IMR-90 (cell line): ENCODE measurements at regions not wholly inside any gene's neighbourhood (a gene's known extent, or its start where the extent isn't known, plus 50 kb on each side); places are given as distances from the start of the nearest gene placed in this dataset.

Source experiments
- ATAC-seq: fragments of 200-7000 bp; cut with Tn5 transposase; 2 replicates; pipeline ENCODE4 v1.9.1; 2020; ENCODE audit warnings: low read depth, mild to moderate bottlenecking, moderate library complexity
- BruUV-seq: library from RNA; stranded (reverse); fragments of 400-500 nt; replicated peaks from 2 replicates; lab custom pipeline; 2021; lab: Mats Ljungman, UMichigan
- CTCF ChIA-PET: fragments of 300-600 bp; formaldehyde crosslinking; extraction: SDS; loops from one replicate; lab custom pipeline; 2021; ENCODE audit warnings: antibody characterized with exemption; lab: Yijun Ruan, JAX
- POLR2A ChIA-PET: fragments of 300-600 bp; sonication (Branson Sonifier 250); formaldehyde crosslinking; loops from one replicate; lab custom pipeline; 2022; ENCODE audit warnings: antibody characterized with exemption; ENCODE audit not compliant: unreplicated experiment; lab: Charles Lee
- DNase-seq: peaks from one replicate; pipeline ENCODE4 v3.0.0; 2013
- H2AFZ ChIP-seq: replicated peaks from 2 replicates; pipeline ENCODE3; 2013; ENCODE audit warnings: low read length, mild to moderate bottlenecking; ENCODE audit not compliant: poor library complexity
- H2AK5ac ChIP-seq: 2 replicates; pipeline ENCODE4 v1.6.1; 2013; ENCODE audit warnings: low read depth, low read length, inconsistent platforms
- H2AK9ac ChIP-seq: replicated peaks from 2 replicates; pipeline ENCODE3; 2013; ENCODE audit warnings: mild to moderate bottlenecking, low read depth, low read length, moderate library complexity; ENCODE audit not compliant: poor library complexity
- H2BK120ac ChIP-seq: 2 replicates; pipeline ENCODE4 v1.6.1; 2013; ENCODE audit warnings: low read depth, low read length, inconsistent platforms
- H2BK15ac ChIP-seq: 3 replicates; pipeline ENCODE4 v1.6.1; 2013; ENCODE audit warnings: low read depth, low read length, inconsistent platforms
- H2BK20ac ChIP-seq: 2 replicates; pipeline ENCODE4 v1.6.1; 2013; ENCODE audit warnings: low read depth, mild to moderate bottlenecking, inconsistent platforms, low read length, moderate library complexity
- H2BK5ac ChIP-seq: 2 replicates; pipeline ENCODE4 v1.6.1; 2013; ENCODE audit warnings: mild to moderate bottlenecking, low read depth, low read length, inconsistent platforms; ENCODE audit not compliant: poor library complexity, severe bottlenecking
- H3K14ac ChIP-seq: replicated peaks from 2 replicates; pipeline ENCODE4 v1.6.1; 2013; ENCODE audit warnings: low read depth, low read length, inconsistent platforms
- H3K18ac ChIP-seq: 2 replicates; pipeline ENCODE4 v1.6.1; 2013; ENCODE audit warnings: low read depth, low read length, control low read depth
- H3K23ac ChIP-seq: 2 replicates; pipeline ENCODE4 v1.6.1; 2013; ENCODE audit warnings: low read depth, low read length, inconsistent platforms
- H3K27ac ChIP-seq: 2 replicates; pipeline ENCODE4 v1.5.1; 2013; ENCODE audit warnings: mild to moderate bottlenecking, control low read depth, low read length; ENCODE audit not compliant: insufficient read depth
- H3K27me3 ChIP-seq: 2 replicates; pipeline ENCODE4 v1.6.1; 2013; ENCODE audit warnings: low read length; ENCODE audit not compliant: control insufficient read depth, insufficient read depth
- H3K36me3 ChIP-seq: 2 replicates; pipeline ENCODE4 v1.6.1; 2013; ENCODE audit warnings: low read length, mixed read lengths; ENCODE audit not compliant: control insufficient read depth, insufficient read depth
- H3K4ac ChIP-seq: 2 replicates; pipeline ENCODE4 v1.6.1; 2013; ENCODE audit warnings: low read depth, low read length, inconsistent platforms
- H3K4me1 ChIP-seq: 2 replicates; pipeline ENCODE4 v1.6.1; 2013; ENCODE audit warnings: low read length, mixed read lengths; ENCODE audit not compliant: control insufficient read depth, insufficient read depth
- H3K4me2 ChIP-seq: 2 replicates; pipeline ENCODE4 v1.6.1; 2013; ENCODE audit warnings: low read depth, mild to moderate bottlenecking, control low read depth, low read length, moderate library complexity
- H3K4me3 ChIP-seq: 2 replicates; pipeline ENCODE4 v1.5.1; 2013; ENCODE audit warnings: low read depth, mild to moderate bottlenecking, control low read depth, low read length, moderate library complexity; ENCODE audit not compliant: insufficient read depth
- H3K56ac ChIP-seq: 2 replicates; pipeline ENCODE4 v1.6.1; 2013; ENCODE audit warnings: low read length, inconsistent platforms; ENCODE audit not compliant: insufficient read depth; ENCODE audit errors: extremely low read depth
- H3K79me1 ChIP-seq, 2 experiments: 2 replicates each; pipeline ENCODE4 v1.6.1; 2013; ENCODE audit warnings: low read length in 2 of 2, inconsistent platforms in 1 of 2, low read depth in 1 of 2
- H3K9ac ChIP-seq: 2 replicates; pipeline ENCODE4 v1.6.1; 2013; ENCODE audit warnings: low read depth, low read length, control low read depth
- H3K9me1 ChIP-seq: 2 replicates; pipeline ENCODE4 v1.6.1; 2013; ENCODE audit warnings: low read length, inconsistent platforms; ENCODE audit not compliant: insufficient read depth
- H3K9me3 ChIP-seq: 2 replicates; pipeline ENCODE4 v1.6.1; 2013; ENCODE audit warnings: low read length; ENCODE audit not compliant: control insufficient read depth, insufficient read depth
- H4K20me1 ChIP-seq: 2 replicates; pipeline ENCODE4 v1.6.1; 2013; ENCODE audit warnings: low read length, inconsistent platforms; ENCODE audit not compliant: insufficient read depth
- H4K5ac ChIP-seq: 2 replicates; pipeline ENCODE4 v1.6.1; 2013; ENCODE audit warnings: mild to moderate bottlenecking, low read depth, low read length, control low read depth
- H4K8ac ChIP-seq, 2 experiments: 2 replicates each; pipeline ENCODE4 v1.6.1; 2013; ENCODE audit warnings: low read depth in 2 of 2, low read length in 2 of 2, control low read depth in 1 of 2, inconsistent platforms in 1 of 2
- H4K91ac ChIP-seq: 2 replicates; pipeline ENCODE4 v1.6.1; 2013; ENCODE audit warnings: low read depth, low read length, inconsistent platforms; ENCODE audit not compliant: insufficient read depth
- BHLHE40 ChIP-seq: fragments of 150-350 bp; IDR thresholded peaks from 2 replicates; pipeline ENCODE4 v1.6.1; 2016; ENCODE audit warnings: mild to moderate bottlenecking, low read depth, low read length
- CEBPB ChIP-seq: IDR thresholded peaks from 2 replicates; pipeline ENCODE4 v1.6.1; 2012; ENCODE audit warnings: low read depth, low read length, improper control_type of control experiment
- POLR2A ChIP-seq: IDR thresholded peaks from 2 replicates; pipeline ENCODE4 v1.6.1; 2012; ENCODE audit warnings: mild to moderate bottlenecking, low read depth, low read length
- SMC3 ChIP-seq: fragments of 150-350 bp; IDR thresholded peaks from 2 replicates; pipeline ENCODE4 v1.6.1; 2016; ENCODE audit warnings: low read depth, mild to moderate bottlenecking, antibody characterized with exemption, low read length, moderate library complexity
- WGBS, 2 experiments: methylation state at CpG; one replicate each; pipeline versions ENCODE4 v1.1.5 to v1.1.7; 2013; ENCODE audit warnings: missing lambda C conversion rate in 2 of 2; ENCODE audit not compliant: insufficient read length in 1 of 2; ENCODE audit errors: extremely low coverage in 2 of 2; 5-methylcytosine and 5-hydroxymethylcytosine counted together
- dilution Hi-C: fragments of 300-500 bp; cut with HindIII; formaldehyde crosslinking; loops from one replicate; pipeline ENCODE4 v1.14.3; 2018; ENCODE audit warnings: low sequenced_read_pairs; ENCODE audit not compliant: unreplicated experiment
- in situ Hi-C: fragments of 300-500 bp; cut with MboI; formaldehyde crosslinking; loops from 3 replicates; pipeline ENCODE4 v1.14.3; 2019; ENCODE audit warnings: low sequenced_read_pairs, inconsistent platforms, mixed read lengths
- intact Hi-C: fragments of 100-400 bp; cut with micrococcal nuclease; formaldehyde crosslinking; loops from 2 replicates; pipeline ENCODE4 v1.10.0; 2022

DNA sequence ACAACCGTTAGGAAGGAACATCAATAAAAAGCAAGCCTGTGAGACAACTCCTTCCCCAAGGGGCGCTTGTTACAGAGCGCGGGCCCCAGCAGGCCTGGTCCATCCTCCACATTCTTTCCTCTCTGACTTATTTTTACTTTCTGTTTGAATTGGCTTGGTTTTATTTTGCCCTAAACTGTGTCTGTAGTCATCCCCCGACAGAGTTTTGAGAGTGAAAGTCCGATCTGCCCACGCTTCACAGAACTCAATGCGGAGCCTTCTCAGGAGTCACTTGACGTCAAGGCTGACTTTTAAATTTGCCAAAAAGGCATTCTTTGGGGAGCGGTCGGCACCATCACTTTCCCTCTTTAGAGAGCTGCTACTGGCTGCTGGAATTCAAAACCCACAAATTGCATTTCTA is 150.1 kb upstream of the KLF6 start:
- WGBS, 2 experiments: no CpG with 5 or more reads among the region's 11 CpGs

More for the DNA sequence above, 150.1 kb upstream of the KLF6 start:
- H4K8ac ChIP-seq: peak overlapping the region in 1 of 2 experiments; percentile 62; a peak in 2 of 4 replicates
- H3K9ac ChIP-seq: peak overlapping the region; percentile 31; the same call in 1 of the 2 replicates
- H3K79me1 ChIP-seq: no peaks in the 10 kb centered on the region
- no peaks in the 10 kb centered on the region for H3K9me3 ChIP-seq
- peak overlapping the region; percentile 22; the same call in 1 of the 2 replicates for H4K91ac ChIP-seq
- ChIA-PET POLR2A (no interaction called here), CTCF (no interaction called here)
- H3K36me3 ChIP-seq: no peaks in the 10 kb centered on the region
- H3K23ac ChIP-seq: peak overlapping the region; percentile 66; the same call in 1 of the 2 replicates
- TF ChIP-seq SMC3 (peak; percentile 3; the same call in 1 of the 2 replicates), BHLHE40 (no peak), POLR2A (no peak), CEBPB (no peak)
- no peak overlapping the region for H2AK9ac ChIP-seq
- H3K4me2 ChIP-seq: peak overlapping the region; percentile 84
- peak overlapping the region; percentile 11; the same call in 1 of the 2 replicates for H3K4me3 ChIP-seq
- H4K20me1 ChIP-seq: no peaks in the 10 kb centered on the region
- intact Hi-C loops (no loop called here), dilution Hi-C loops (no loop called here), in situ Hi-C loops (no loop called here)
- H2BK15ac ChIP-seq: peak overlapping the region; percentile 52; the same call in 1 of the 3 replicates
- H2BK20ac ChIP-seq: peak overlapping the region; percentile 74; the same call in 1 of the 2 replicates
- no peaks in the 10 kb centered on the region for H3K27me3 ChIP-seq
- H3K14ac ChIP-seq: peak overlapping the region; percentile 18
- H3K18ac ChIP-seq: peak overlapping the region; percentile 10; the same call in 1 of the 2 replicates
- DNase-seq (peak; percentile 79), ATAC-seq (peak; percentile 77)
- H4K5ac ChIP-seq: peak overlapping the region; percentile 1; the same call in 1 of the 2 replicates
- peak overlapping the region; percentile 24 for H2AFZ ChIP-seq
- H2AK5ac ChIP-seq: no peak overlapping the region; the same call in 1 of the 2 replicates
- peak overlapping the region; percentile 26; the same call in 1 of the 2 replicates for H3K27ac ChIP-seq
- peak overlapping the region; percentile 26 for H2BK5ac ChIP-seq
- H2BK120ac ChIP-seq: peak overlapping the region; percentile 35
- H3K4me1 ChIP-seq: no peaks in the 10 kb centered on the region
- no TSS peak for BruUV-seq
- no peak overlapping the region for H3K56ac ChIP-seq
- peak overlapping the region; percentile 25 for H3K4ac ChIP-seq
- 0 out of 2 replicates have a peak, but pooled peaks cover 4% of the 10 kb centered on the region for H3K9me1 ChIP-seq
